ENCODE measurements at regions not wholly inside any gene's neighbourhood (a gene's known extent, or its start where the extent isn't known, plus 50 kb on each side); places are given as distances from the start of the nearest gene placed in this dataset.

DNA sequence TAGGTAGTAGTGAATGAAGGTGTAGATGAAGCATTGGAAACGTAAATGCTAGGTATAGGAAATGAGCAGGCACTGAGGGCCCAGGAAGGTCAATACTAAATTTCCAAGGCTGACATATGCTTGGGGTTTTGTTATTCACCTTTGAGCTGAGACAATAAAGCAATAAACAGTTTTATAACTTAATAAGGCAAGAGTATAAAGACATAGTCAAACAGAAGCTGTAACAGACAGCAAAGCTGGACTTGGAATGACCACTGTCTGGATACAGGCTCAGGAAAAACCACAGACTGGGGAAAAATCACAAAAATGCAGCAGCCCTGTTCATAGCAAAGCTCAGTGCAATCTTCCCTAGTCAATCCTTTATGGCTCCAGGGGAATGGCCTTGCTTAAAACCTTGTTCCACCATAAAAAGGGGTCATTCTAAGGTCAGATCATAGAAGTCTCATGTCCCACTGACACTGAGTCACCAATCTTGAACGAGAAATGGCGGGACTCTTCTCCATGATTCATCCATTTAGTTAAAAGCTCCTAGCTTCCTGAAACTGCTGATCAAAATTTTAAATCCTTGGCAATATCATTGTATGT lies 493.3 kb downstream of the CMPK2 start:
- TF ChIP-seq POLR2A (IDR thresholded peaks at IDR 0.05; ENCODE audit: low read depth), result no peak
- TF ChIP-seq, protein P1, sequence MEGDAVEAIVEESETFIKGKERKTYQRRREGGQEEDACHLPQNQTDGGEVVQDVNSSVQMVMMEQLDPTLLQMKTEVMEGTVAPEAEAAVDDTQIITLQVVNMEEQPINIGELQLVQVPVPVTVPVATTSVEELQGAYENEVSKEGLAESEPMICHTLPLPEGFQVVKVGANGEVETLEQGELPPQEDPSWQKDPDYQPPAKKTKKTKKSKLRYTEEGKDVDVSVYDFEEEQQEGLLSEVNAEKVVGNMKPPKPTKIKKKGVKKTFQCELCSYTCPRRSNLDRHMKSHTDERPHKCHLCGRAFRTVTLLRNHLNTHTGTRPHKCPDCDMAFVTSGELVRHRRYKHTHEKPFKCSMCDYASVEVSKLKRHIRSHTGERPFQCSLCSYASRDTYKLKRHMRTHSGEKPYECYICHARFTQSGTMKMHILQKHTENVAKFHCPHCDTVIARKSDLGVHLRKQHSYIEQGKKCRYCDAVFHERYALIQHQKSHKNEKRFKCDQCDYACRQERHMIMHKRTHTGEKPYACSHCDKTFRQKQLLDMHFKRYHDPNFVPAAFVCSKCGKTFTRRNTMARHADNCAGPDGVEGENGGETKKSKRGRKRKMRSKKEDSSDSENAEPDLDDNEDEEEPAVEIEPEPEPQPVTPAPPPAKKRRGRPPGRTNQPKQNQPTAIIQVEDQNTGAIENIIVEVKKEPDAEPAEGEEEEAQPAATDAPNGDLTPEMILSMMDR (IDR thresholded peaks at IDR 0.05), result no peak
